ENCODE measurements at regions not wholly inside any gene's neighbourhood (a gene's known extent, or its start where the extent isn't known, plus 50 kb on each side); places are given as distances from the start of the nearest gene placed in this dataset.

- Histone ChIP-seq H3K79me2 (replicated peaks; ENCODE audit: insufficient read depth) (no peaks in the 10 kb centered on the region), H3K4me2 (no peak overlapping the region), H3K27ac (ENCODE audit: low read depth) (no peak overlapping the region), H3K9me2 (ENCODE audit: insufficient read depth) (no peaks in the 10 kb centered on the region), H3F3A (replicated peaks; ENCODE audit: low read depth) (no peaks in the 10 kb centered on the region), H4K20me1 (replicated peaks; ENCODE audit: insufficient read depth) (no peaks in the 10 kb centered on the region), H3K36me3 (ENCODE audit: insufficient read depth) (no peaks in the 10 kb centered on the region), H2AFZ (no peak overlapping the region), H3K4me3 (no peak overlapping the region), H3K4me1 (ENCODE audit: insufficient read depth) (no peaks in the 10 kb centered on the region), H3K27me3 (ENCODE audit: insufficient read depth) (no peaks in the 10 kb centered on the region)
- no peak for ATAC-seq
- H3K4me3 Mint-ChIP-seq: no peak overlapping the region
- no peak for DNase-seq (ENCODE audit: low spot score)
- peaks cover 81% of the 10 kb centered on the region for H3K9me3 Mint-ChIP-seq
- TF ChIP-seq ZNF331 (CRISPR knock-in tag; IDR thresholded peaks at IDR 0.05; ENCODE audit: low read depth) (no peak), CREB1 (CRISPR knock-in tag; IDR thresholded peaks at IDR 0.05; ENCODE audit: low read depth) (no peak), POLR2AphosphoS5 (IDR thresholded peaks at IDR 0.05; ENCODE audit: low read depth) (no peak), NANOG (IDR thresholded peaks at IDR 0.05; ENCODE audit: borderline replicate concordance) (no peak), JUNB (IDR thresholded peaks at IDR 0.05; ENCODE audit: unreplicated experiment) (no peak)
- TF ChIP-seq, protein P1, sequence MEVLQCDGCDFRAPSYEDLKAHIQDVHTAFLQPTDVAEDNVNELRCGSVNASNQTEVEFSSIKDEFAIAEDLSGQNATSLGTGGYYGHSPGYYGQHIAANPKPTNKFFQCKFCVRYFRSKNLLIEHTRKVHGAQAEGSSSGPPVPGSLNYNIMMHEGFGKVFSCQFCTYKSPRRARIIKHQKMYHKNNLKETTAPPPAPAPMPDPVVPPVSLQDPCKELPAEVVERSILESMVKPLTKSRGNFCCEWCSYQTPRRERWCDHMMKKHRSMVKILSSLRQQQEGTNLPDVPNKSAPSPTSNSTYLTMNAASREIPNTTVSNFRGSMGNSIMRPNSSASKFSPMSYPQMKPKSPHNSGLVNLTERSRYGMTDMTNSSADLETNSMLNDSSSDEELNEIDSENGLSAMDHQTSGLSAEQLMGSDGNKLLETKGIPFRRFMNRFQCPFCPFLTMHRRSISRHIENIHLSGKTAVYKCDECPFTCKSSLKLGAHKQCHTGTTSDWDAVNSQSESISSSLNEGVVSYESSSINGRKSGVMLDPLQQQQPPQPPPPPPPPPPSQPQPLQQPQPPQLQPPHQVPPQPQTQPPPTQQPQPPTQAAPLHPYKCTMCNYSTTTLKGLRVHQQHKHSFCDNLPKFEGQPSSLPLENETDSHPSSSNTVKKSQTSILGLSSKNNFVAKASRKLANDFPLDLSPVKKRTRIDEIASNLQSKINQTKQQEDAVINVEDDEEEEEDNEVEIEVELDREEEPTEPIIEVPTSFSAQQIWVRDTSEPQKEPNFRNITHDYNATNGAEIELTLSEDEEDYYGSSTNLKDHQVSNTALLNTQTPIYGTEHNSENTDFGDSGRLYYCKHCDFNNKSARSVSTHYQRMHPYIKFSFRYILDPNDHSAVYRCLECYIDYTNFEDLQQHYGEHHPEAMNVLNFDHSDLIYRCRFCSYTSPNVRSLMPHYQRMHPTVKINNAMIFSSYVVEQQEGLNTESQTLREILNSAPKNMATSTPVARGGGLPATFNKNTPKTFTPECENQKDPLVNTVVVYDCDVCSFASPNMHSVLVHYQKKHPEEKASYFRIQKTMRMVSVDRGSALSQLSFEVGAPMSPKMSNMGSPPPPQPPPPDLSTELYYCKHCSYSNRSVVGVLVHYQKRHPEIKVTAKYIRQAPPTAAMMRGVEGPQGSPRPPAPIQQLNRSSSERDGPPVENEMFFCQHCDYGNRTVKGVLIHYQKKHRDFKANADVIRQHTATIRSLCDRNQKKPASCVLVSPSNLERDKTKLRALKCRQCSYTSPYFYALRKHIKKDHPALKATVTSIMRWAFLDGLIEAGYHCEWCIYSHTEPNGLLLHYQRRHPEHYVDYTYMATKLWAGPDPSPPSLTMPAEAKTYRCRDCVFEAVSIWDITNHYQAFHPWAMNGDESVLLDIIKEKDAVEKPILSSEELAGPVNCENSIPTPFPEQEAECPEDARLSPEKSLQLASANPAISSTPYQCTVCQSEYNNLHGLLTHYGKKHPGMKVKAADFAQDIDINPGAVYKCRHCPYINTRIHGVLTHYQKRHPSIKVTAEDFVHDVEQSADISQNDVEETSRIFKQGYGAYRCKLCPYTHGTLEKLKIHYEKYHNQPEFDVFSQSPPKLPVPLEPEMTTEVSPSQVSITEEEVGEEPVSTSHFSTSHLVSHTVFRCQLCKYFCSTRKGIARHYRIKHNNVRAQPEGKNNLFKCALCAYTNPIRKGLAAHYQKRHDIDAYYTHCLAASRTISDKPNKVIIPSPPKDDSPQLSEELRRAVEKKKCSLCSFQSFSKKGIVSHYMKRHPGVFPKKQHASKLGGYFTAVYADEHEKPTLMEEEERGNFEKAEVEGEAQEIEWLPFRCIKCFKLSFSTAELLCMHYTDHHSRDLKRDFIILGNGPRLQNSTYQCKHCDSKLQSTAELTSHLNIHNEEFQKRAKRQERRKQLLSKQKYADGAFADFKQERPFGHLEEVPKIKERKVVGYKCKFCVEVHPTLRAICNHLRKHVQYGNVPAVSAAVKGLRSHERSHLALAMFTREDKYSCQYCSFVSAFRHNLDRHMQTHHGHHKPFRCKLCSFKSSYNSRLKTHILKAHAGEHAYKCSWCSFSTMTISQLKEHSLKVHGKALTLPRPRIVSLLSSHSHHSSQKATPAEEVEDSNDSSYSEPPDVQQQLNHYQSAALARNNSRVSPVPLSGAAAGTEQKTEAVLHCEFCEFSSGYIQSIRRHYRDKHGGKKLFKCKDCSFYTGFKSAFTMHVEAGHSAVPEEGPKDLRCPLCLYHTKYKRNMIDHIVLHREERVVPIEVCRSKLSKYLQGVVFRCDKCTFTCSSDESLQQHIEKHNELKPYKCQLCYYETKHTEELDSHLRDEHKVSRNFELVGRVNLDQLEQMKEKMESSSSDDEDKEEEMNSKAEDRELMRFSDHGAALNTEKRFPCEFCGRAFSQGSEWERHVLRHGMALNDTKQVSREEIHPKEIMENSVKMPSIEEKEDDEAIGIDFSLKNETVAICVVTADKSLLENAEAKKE (CRISPR knock-in tag; IDR thresholded peaks at IDR 0.05): no peak
- H3K27ac Mint-ChIP-seq: no peak overlapping the region
- H3K36me3 Mint-ChIP-seq (ENCODE audit: low read depth): peaks cover 6% of the 10 kb centered on the region; the same call in 2 of the 3 replicates
- H3K4me1 Mint-ChIP-seq: peaks cover 6% of the 10 kb centered on the region; the same call in 2 of the 3 replicates
- H3K27me3 Mint-ChIP-seq (ENCODE audit: insufficient read depth, low read depth, poor library complexity): peaks cover 2% of the 10 kb centered on the region
Measured at GRCh38 chr10:130891066-130891465, 420.5 kb downstream of the TCERG1L start.

DNA sequence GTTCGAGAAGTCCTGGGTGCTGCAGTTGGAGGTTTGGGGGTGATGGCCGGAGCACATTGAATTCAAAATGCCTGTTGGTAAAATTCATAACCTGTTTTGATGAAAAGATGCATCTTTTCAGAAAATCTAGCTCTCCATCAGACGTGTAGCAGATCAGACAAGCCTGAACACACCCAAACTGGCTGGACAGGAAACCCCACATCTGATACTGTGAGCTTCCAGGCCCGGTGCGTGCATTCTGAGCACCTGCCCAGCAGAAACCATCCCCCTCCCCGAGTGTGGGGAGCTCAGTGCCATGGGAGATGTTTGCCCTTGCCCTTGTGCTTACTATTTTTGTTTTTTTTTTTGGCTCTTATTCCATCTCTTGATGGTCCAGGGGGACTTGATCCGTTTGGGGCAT lies 417.1 kb downstream of the TCERG1L start:
- H3K27ac Mint-ChIP-seq: no peak overlapping the region
- H3K4me1 Mint-ChIP-seq: peaks cover 6% of the 10 kb centered on the region; the same call in 2 of the 3 replicates
- ATAC-seq (no peak), DNase-seq (ENCODE audit: low spot score) (no peak)
- H3K4me2 ChIP-seq: no peak overlapping the region
- H3K9me2 ChIP-seq (ENCODE audit: insufficient read depth): no peaks in the 10 kb centered on the region
- H3K27ac ChIP-seq (ENCODE audit: low read depth): no peak overlapping the region
- no peaks in the 10 kb centered on the region for H3K36me3 ChIP-seq (ENCODE audit: insufficient read depth)
- no peaks in the 10 kb centered on the region for H3K79me2 ChIP-seq (replicated peaks; ENCODE audit: insufficient read depth)
- no peak overlapping the region for H3K4me3 ChIP-seq
- H2AFZ ChIP-seq: no peak overlapping the region
- no peaks in the 10 kb centered on the region for H3K27me3 ChIP-seq (ENCODE audit: insufficient read depth)
- H4K20me1 ChIP-seq (replicated peaks; ENCODE audit: insufficient read depth): no peaks in the 10 kb centered on the region
- peaks cover 83% of the 10 kb centered on the region for H3K9me3 Mint-ChIP-seq
- H3K4me1 ChIP-seq (ENCODE audit: insufficient read depth): no peaks in the 10 kb centered on the region
- no peaks in the 10 kb centered on the region for H3F3A ChIP-seq (replicated peaks; ENCODE audit: low read depth)
- no peak overlapping the region for H3K4me3 Mint-ChIP-seq
- peaks cover 9% of the 10 kb centered on the region for H3K36me3 Mint-ChIP-seq (ENCODE audit: low read depth)
- H3K27me3 Mint-ChIP-seq (ENCODE audit: insufficient read depth, low read depth, poor library complexity): peaks cover under 1% of the 10 kb centered on the region
- no peak for TF ChIP-seq EZH2 (IDR thresholded peaks at IDR 0.05; ENCODE audit: low read depth, unreplicated experiment)
- no peak for TF ChIP-seq EZH2phosphoT487 (IDR thresholded peaks at IDR 0.05; ENCODE audit: unreplicated experiment)
- TF ChIP-seq, protein P2, sequence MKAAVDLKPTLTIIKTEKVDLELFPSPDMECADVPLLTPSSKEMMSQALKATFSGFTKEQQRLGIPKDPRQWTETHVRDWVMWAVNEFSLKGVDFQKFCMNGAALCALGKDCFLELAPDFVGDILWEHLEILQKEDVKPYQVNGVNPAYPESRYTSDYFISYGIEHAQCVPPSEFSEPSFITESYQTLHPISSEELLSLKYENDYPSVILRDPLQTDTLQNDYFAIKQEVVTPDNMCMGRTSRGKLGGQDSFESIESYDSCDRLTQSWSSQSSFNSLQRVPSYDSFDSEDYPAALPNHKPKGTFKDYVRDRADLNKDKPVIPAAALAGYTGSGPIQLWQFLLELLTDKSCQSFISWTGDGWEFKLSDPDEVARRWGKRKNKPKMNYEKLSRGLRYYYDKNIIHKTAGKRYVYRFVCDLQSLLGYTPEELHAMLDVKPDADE (IDR thresholded peaks at IDR 0.05): no peak

Measured in GM23338 (cell line).